ENCODE measurements at regions not wholly inside any gene's neighbourhood (a gene's known extent, or its start where the extent isn't known, plus 50 kb on each side); places are given as distances from the start of the nearest gene placed in this dataset.
"Not testable (repeated sequence)": the region's sequence is repeated elsewhere in the genome, so short reads cannot be mapped to it uniquely, and the experiment has no call there.

- no peaks in the 10 kb centered on the region for H3K36me3 ChIP-seq
- DNase-seq = no peak
- peaks cover 20% of the 10 kb centered on the region for H3K4me1 ChIP-seq
- H3K9me3 ChIP-seq (replicated peaks) = no peaks in the 10 kb centered on the region
- intact Hi-C loops (cut with micrococcal nuclease) = no loop called here
- H3K27me3 ChIP-seq (ENCODE audit: low read depth) = no peaks in the 10 kb centered on the region
- TF ChIP-seq CTCF (IDR thresholded peaks at IDR 0.05; ENCODE audit: borderline replicate concordance) = no peak
- H3K4me3 ChIP-seq = no peak overlapping the region
- peak overlapping the region; percentile 63 for H3K27ac ChIP-seq (replicated peaks)
Measured at GRCh38 chr10:76626386-76626785, 1011.2 kb downstream of the KCNMA1 start.

GRCh38 chr10:76624470-76624869, 1013.1 kb downstream of the KCNMA1 start:
- H3K36me3 ChIP-seq = no peaks in the 10 kb centered on the region
- H3K4me1 ChIP-seq = peaks cover 16% of the 10 kb centered on the region
- intact Hi-C loops (cut with micrococcal nuclease) = no loop called here
- TF ChIP-seq CTCF (IDR thresholded peaks at IDR 0.05; ENCODE audit: borderline replicate concordance) = no peak
- H3K4me3 ChIP-seq = no peak overlapping the region
- no peaks in the 10 kb centered on the region for H3K27me3 ChIP-seq (ENCODE audit: low read depth)
- peaks cover 15% of the 10 kb centered on the region for H3K9me3 ChIP-seq (replicated peaks)
- DNase-seq = no peak
- no peak overlapping the region for H3K27ac ChIP-seq (replicated peaks)

- Histone ChIP-seq H3K4me3 (no peak overlapping the region), H3K4me1 (peaks cover 16% of the 10 kb centered on the region), H3K27me3 (ENCODE audit: low read depth) (no peaks in the 10 kb centered on the region), H3K9me3 (replicated peaks) (peaks cover 17% of the 10 kb centered on the region), H3K27ac (replicated peaks) (no peak overlapping the region), H3K36me3 (no peaks in the 10 kb centered on the region)
- intact Hi-C loops (cut with micrococcal nuclease) = no loop called here
- no peak for DNase-seq
- no peak for TF ChIP-seq CTCF (IDR thresholded peaks at IDR 0.05; ENCODE audit: borderline replicate concordance)
Measured at GRCh38 chr10:76621886-76622620, 1015.6 kb downstream of the KCNMA1 start.

- H3K27ac ChIP-seq (replicated peaks) = no peak overlapping the region
- H3K4me3 ChIP-seq = no peak overlapping the region
- no peaks in the 10 kb centered on the region for H3K36me3 ChIP-seq
- no peaks in the 10 kb centered on the region for H3K27me3 ChIP-seq (ENCODE audit: low read depth)
- H3K9me3 ChIP-seq (replicated peaks) = peaks cover 17% of the 10 kb centered on the region
- no peaks in the 10 kb centered on the region for H3K4me1 ChIP-seq
- intact Hi-C loops (cut with micrococcal nuclease) = no loop called here
- no peak for DNase-seq
- TF ChIP-seq CTCF (IDR thresholded peaks at IDR 0.05; ENCODE audit: borderline replicate concordance) = no peak
Measured at GRCh38 chr10:76618641-76619040, 1019.0 kb downstream of the KCNMA1 start.

- Histone ChIP-seq H3K4me1 (no peaks in the 10 kb centered on the region), H3K27me3 (ENCODE audit: low read depth) (no peaks in the 10 kb centered on the region), H3K4me3 (no peak overlapping the region), H3K9me3 (replicated peaks) (peaks cover 18% of the 10 kb centered on the region), H3K27ac (replicated peaks) (no peak overlapping the region), H3K36me3 (no peaks in the 10 kb centered on the region)
- DNase-seq = no peak
- intact Hi-C loops (cut with micrococcal nuclease) = no loop called here
- no peak for TF ChIP-seq CTCF (IDR thresholded peaks at IDR 0.05; ENCODE audit: borderline replicate concordance)
Measured at GRCh38 chr10:76618171-76618570, 1019.4 kb downstream of the KCNMA1 start.

- H3K27me3 ChIP-seq (ENCODE audit: low read depth); intact Hi-C loops (cut with micrococcal nuclease); H3K4me1 ChIP-seq; H3K27ac ChIP-seq (replicated peaks); H3K4me3 ChIP-seq; H3K36me3 ChIP-seq; DNase-seq: not testable (repeated sequence)
- peaks cover 20% of the 10 kb centered on the region for H3K9me3 ChIP-seq (replicated peaks)
Measured at GRCh38 chr10:76616666-76617065, 1020.9 kb downstream of the KCNMA1 start.
